ENCODE measurements at regions not wholly inside any gene's neighbourhood (a gene's known extent, or its start where the extent isn't known, plus 50 kb on each side); places are given as distances from the start of the nearest gene placed in this dataset.

DNA sequence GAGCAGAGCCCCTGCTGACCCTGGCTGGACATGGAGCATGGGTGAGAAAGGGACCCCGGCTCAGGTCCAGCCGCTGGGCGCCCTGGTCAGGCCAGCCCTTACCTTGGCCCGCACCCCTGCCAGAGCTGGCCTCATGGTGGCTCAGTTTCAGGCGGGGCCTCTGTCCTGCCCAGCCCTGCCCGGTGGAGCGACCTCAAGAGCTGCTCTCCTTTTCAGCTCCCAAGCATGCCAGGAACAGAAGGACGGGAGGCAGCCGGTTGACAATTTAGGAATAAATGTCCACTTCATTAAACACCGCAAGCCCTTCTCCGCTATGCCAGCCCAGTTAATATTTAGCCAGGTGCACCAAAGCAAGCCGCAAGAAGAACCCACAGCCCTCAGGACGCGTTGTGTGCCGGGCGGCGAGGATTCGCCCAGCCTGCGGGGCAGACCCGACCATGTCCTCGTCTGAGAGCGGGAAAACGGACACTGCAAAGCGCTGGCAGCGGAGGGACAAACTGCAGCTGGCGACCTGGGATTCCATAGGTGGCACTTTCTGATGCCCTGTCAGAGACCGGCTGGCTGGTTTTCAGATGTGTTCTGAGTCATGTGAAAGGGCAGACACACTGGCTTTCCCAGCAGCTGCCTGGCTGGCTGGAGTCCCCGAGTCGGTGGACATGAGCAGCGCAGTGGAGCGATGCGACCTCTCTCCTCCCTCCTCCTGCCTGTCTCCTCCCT is 221.9 kb downstream of the TTLL2 start:
- no peak overlapping the region for H3K4me3 ChIP-seq (ENCODE audit: low read depth in 2 of 2, low read length in 1 of 2)
- no peak overlapping the region for H3K27ac ChIP-seq (ENCODE audit: low read depth in 2 of 2, low read length in 1 of 2)
- H3K9ac ChIP-seq: no peak overlapping the region
- no peak for DNase-seq
- no peak overlapping the region for H2AFZ ChIP-seq (ENCODE audit: low read depth)
- POLR2A ChIA-PET: no interaction called here
- no peaks in the 10 kb centered on the region for H3K9me2 ChIP-seq
- H4K20me1 ChIP-seq (ENCODE audit: insufficient read depth): no peaks in the 10 kb centered on the region
- no peaks in the 10 kb centered on the region for H3K79me2 ChIP-seq (ENCODE audit: insufficient read depth)
- H3K27me3 ChIP-seq (ENCODE audit: insufficient read depth): no peaks in the 10 kb centered on the region
- WGBS (ENCODE audit: low lambda C conversion rate): 76% methylated on average over 27 of the region's 32 CpGs
- CTCF ChIA-PET: interaction anchor here (0.7 kb wide), 1 partner anchor 10 kb away, joined by 3 read pairs; no protein-coding TSS in a partner anchor
- no peak overlapping the region for H3K4me2 ChIP-seq
- TF ChIP-seq GABPA (IDR thresholded peaks at IDR 0.05; ENCODE audit: low read depth): no peak
- H3K36me3 ChIP-seq (replicated peaks in 1 of 2; ENCODE audit: control insufficient read depth in 1 of 2, insufficient read depth in 2 of 2, low read length in 1 of 2): no peaks in the 10 kb centered on the region
- peaks cover 3% of the 10 kb centered on the region; the same call in 1 of the 2 replicates for H3K9me3 ChIP-seq
- peaks cover 0 to 2% of the 10 kb centered on the region in 2 experiments; a peak in 1 of 4 replicates for H3K4me1 ChIP-seq (ENCODE audit: control insufficient read depth in 1 of 2, insufficient read depth in 2 of 2, low read depth in 1 of 2, low read length in 1 of 2)
- no peaks in the 10 kb centered on the region for H3F3A ChIP-seq (replicated peaks; ENCODE audit: insufficient read depth)

DNA sequence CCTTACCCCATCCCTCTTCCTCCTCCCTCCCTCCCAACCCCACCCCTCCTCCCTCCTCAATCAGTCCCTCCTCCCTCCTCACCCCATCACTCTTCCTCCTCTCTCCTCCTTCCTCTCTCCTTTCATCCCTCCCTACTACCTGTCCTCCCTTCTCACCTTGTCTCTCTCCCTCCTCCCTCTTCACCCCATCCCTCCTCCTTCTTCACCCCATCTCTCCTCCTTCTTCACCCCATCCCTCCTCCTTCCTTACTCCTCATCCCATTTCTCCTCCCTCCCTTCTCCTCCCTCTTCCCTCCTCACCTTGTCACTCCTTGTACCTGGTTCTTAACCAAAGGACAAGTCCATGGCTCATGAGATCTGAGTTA is 222.4 kb downstream of the TTLL2 start:
- H3K4me3 ChIP-seq (ENCODE audit: low read depth in 2 of 2, low read length in 1 of 2): no peak overlapping the region
- TF ChIP-seq RAD21 (IDR thresholded peaks at IDR 0.05; ENCODE audit: low read length): no peak
- TF ChIP-seq, protein P1, sequence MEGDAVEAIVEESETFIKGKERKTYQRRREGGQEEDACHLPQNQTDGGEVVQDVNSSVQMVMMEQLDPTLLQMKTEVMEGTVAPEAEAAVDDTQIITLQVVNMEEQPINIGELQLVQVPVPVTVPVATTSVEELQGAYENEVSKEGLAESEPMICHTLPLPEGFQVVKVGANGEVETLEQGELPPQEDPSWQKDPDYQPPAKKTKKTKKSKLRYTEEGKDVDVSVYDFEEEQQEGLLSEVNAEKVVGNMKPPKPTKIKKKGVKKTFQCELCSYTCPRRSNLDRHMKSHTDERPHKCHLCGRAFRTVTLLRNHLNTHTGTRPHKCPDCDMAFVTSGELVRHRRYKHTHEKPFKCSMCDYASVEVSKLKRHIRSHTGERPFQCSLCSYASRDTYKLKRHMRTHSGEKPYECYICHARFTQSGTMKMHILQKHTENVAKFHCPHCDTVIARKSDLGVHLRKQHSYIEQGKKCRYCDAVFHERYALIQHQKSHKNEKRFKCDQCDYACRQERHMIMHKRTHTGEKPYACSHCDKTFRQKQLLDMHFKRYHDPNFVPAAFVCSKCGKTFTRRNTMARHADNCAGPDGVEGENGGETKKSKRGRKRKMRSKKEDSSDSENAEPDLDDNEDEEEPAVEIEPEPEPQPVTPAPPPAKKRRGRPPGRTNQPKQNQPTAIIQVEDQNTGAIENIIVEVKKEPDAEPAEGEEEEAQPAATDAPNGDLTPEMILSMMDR (IDR thresholded peaks at IDR 0.05): no peak
- TF ChIP-seq, protein P2, sequence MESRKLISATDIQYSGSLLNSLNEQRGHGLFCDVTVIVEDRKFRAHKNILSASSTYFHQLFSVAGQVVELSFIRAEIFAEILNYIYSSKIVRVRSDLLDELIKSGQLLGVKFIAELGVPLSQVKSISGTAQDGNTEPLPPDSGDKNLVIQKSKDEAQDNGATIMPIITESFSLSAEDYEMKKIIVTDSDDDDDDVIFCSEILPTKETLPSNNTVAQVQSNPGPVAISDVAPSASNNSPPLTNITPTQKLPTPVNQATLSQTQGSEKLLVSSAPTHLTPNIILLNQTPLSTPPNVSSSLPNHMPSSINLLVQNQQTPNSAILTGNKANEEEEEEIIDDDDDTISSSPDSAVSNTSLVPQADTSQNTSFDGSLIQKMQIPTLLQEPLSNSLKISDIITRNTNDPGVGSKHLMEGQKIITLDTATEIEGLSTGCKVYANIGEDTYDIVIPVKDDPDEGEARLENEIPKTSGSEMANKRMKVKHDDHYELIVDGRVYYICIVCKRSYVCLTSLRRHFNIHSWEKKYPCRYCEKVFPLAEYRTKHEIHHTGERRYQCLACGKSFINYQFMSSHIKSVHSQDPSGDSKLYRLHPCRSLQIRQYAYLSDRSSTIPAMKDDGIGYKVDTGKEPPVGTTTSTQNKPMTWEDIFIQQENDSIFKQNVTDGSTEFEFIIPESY (IDR thresholded peaks at IDR 0.05; ENCODE audit: borderline replicate concordance, low read depth): no peak
- TF ChIP-seq SIN3A (IDR thresholded peaks at IDR 0.05; ENCODE audit: borderline replicate concordance, low read depth, low read length): no peak
- H3K27me3 ChIP-seq (ENCODE audit: insufficient read depth): no peaks in the 10 kb centered on the region
- no peaks in the 10 kb centered on the region for H3K79me2 ChIP-seq (ENCODE audit: insufficient read depth)
- no peak overlapping the region for H3K27ac ChIP-seq (ENCODE audit: low read depth in 2 of 2, low read length in 1 of 2)
- H3K4me1 ChIP-seq (ENCODE audit: control insufficient read depth in 1 of 2, insufficient read depth in 2 of 2, low read depth in 1 of 2, low read length in 1 of 2): peaks cover 0 to 2% of the 10 kb centered on the region in 2 experiments; a peak in 1 of 4 replicates
- no peaks in the 10 kb centered on the region for H3K36me3 ChIP-seq (replicated peaks in 1 of 2; ENCODE audit: control insufficient read depth in 1 of 2, insufficient read depth in 2 of 2, low read length in 1 of 2)
- DNase-seq: no peak
- CTCF ChIA-PET: no interaction called here
- POLR2A ChIA-PET: no interaction called here
- H3K9me2 ChIP-seq: no peaks in the 10 kb centered on the region
- no peak overlapping the region for H3K4me2 ChIP-seq
- H3K9me3 ChIP-seq: peaks cover under 1% of the 10 kb centered on the region; the same call in 1 of the 2 replicates
- no peak overlapping the region for H2AFZ ChIP-seq (ENCODE audit: low read depth)
- no peaks in the 10 kb centered on the region for H4K20me1 ChIP-seq (ENCODE audit: insufficient read depth)
- H3K9ac ChIP-seq: no peak overlapping the region
- no peaks in the 10 kb centered on the region for H3F3A ChIP-seq (replicated peaks; ENCODE audit: insufficient read depth)

DNA sequence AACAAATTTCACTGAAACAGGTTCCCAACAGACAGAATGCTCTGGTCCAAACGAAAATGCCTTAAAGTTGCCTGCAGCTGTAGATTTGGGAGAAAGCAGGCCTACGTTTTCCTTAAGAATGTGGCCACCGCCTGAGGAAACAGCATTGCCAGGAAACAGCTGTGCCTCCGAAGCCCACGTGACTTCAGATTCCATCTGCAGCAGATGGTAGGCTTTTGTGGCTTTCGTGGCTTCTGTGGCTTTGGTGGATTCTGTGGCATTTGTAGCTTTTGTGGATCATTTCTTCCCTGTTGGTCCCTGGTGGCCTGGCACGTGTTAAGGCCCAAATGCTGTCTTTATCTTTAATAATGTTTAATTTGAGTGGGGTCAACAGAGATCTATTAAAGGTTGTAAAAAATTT is 222.9 kb downstream of the TTLL2 start:
- no peaks in the 10 kb centered on the region; the same call in 1 of the 2 replicates for H3K9me3 ChIP-seq
- H3K27ac ChIP-seq (ENCODE audit: low read depth in 2 of 2, low read length in 1 of 2): no peak overlapping the region
- no peaks in the 10 kb centered on the region for H3K27me3 ChIP-seq (ENCODE audit: insufficient read depth)
- H2AFZ ChIP-seq (ENCODE audit: low read depth): no peak overlapping the region
- H3K4me3 ChIP-seq (ENCODE audit: low read depth in 2 of 2, low read length in 1 of 2): no peak overlapping the region
- DNase-seq: no peak
- H3K9me2 ChIP-seq: no peaks in the 10 kb centered on the region
- WGBS (ENCODE audit: low lambda C conversion rate): 36% methylated on average over 7 of the region's 7 CpGs
- no peaks in the 10 kb centered on the region for H4K20me1 ChIP-seq (ENCODE audit: insufficient read depth)
- no peaks in the 10 kb centered on the region for H3F3A ChIP-seq (replicated peaks; ENCODE audit: insufficient read depth)
- no peaks in the 10 kb centered on the region for H3K79me2 ChIP-seq (ENCODE audit: insufficient read depth)
- peaks cover 0 to 2% of the 10 kb centered on the region in 2 experiments; a peak in 1 of 4 replicates for H3K4me1 ChIP-seq (ENCODE audit: control insufficient read depth in 1 of 2, insufficient read depth in 2 of 2, low read depth in 1 of 2, low read length in 1 of 2)
- POLR2A ChIA-PET: no interaction called here
- H3K4me2 ChIP-seq: no peak overlapping the region
- H3K9ac ChIP-seq: no peak overlapping the region
- H3K36me3 ChIP-seq (replicated peaks in 1 of 2; ENCODE audit: control insufficient read depth in 1 of 2, insufficient read depth in 2 of 2, low read length in 1 of 2): no peaks in the 10 kb centered on the region
- CTCF ChIA-PET: no interaction called here
- TF ChIP-seq NRF1 (IDR thresholded peaks at IDR 0.05; ENCODE audit: low read depth, low read length): no peak
- TF ChIP-seq TAF1 (IDR thresholded peaks at IDR 0.05; ENCODE audit: borderline replicate concordance, low read depth, low read length): no peak
- TF ChIP-seq GATA2 (CRISPR knock-in tag; IDR thresholded peaks at IDR 0.05): no peak
- no peak for TF ChIP-seq FOXM1 (IDR thresholded peaks at IDR 0.05; ENCODE audit: low read depth)
- TF ChIP-seq, protein P3, sequence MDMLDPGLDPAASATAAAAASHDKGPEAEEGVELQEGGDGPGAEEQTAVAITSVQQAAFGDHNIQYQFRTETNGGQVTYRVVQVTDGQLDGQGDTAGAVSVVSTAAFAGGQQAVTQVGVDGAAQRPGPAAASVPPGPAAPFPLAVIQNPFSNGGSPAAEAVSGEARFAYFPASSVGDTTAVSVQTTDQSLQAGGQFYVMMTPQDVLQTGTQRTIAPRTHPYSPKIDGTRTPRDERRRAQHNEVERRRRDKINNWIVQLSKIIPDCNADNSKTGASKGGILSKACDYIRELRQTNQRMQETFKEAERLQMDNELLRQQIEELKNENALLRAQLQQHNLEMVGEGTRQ (IDR thresholded peaks at IDR 0.05; ENCODE audit: borderline replicate concordance, low read depth, low read length): no peak
- TF ChIP-seq TEAD4 (IDR thresholded peaks at IDR 0.05; ENCODE audit: borderline replicate concordance, insufficient read depth): no peak
- TF ChIP-seq CHD2 (IDR thresholded peaks at IDR 0.05; ENCODE audit: low read length, partially characterized antibody): no peak

Data from SK-N-SH (cell line).